OCI-LY1 (cell line): ENCODE measurements at regions not wholly inside any gene's neighbourhood (a gene's known extent, or its start where the extent isn't known, plus 50 kb on each side); places are given as distances from the start of the nearest gene placed in this dataset.

ENCODE experiments used
- CTCF ChIP-seq: fragments of 200-600 bp; sonication (generic), shearing (Covaris generic); IDR thresholded peaks from 2 replicates; pipeline ENCODE4 v1.5.1; 2017; ENCODE audit warnings: mild to moderate bottlenecking, antibody characterized with exemption, low read length, moderate library complexity, mixed read lengths
- EZH2 ChIP-seq: fragments of 200-600 bp; sonication (generic), shearing (Covaris generic); IDR thresholded peaks from 2 replicates; pipeline ENCODE4 v1.8.0; 2017; ENCODE audit warnings: borderline replicate concordance, mixed run types, mild to moderate bottlenecking, antibody characterized with exemption, low read length, moderate library complexity, mixed read lengths

- TF ChIP-seq EZH2 (no peak), CTCF (no peak)
Measured at GRCh38 chr9:18366184-18366583, 107.8 kb upstream of the ADAMTSL1 start.
